G401.6 (cell line): ENCODE measurements at regions not wholly inside any gene's neighbourhood (a gene's known extent, or its start where the extent isn't known, plus 50 kb on each side); places are given as distances from the start of the nearest gene placed in this dataset.
A peak's percentile ranks its signal among the peaks of the same experiment; 100 is the strongest.
"Not testable (repeated sequence)": the region's sequence is repeated elsewhere in the genome, so short reads cannot be mapped to it uniquely, and the experiment has no call there.

Experiments used
- FAIRE-seq: peaks from 2 replicates; lab custom pipeline; 2012; peaks lifted over from hg19 to GRCh38; lab: Jason Lieb, UNC

- no peak for FAIRE-seq
Observed at GRCh38 chr1:102174259-102174863, 177.6 kb upstream of the OLFM3 start.

GRCh38 chr1:102172200-102172599 lies 175.5 kb upstream of the OLFM3 start:
- FAIRE-seq: peak; percentile 98

- no peak for FAIRE-seq
Observed at GRCh38 chr1:102163799-102164198, 167.1 kb upstream of the OLFM3 start.

GRCh38 chr1:102151242-102151641 lies 154.5 kb upstream of the OLFM3 start:
- no peak for FAIRE-seq

- no peak for FAIRE-seq
Observed at GRCh38 chr1:102120910-102121309, 124.2 kb upstream of the OLFM3 start.

GRCh38 chr1:102118150-102118549 lies 121.4 kb upstream of the OLFM3 start:
- FAIRE-seq: no peak

- no peak for FAIRE-seq
Observed at GRCh38 chr1:102110586-102110985, 113.9 kb upstream of the OLFM3 start.

GRCh38 chr1:102109493-102109892 lies 112.8 kb upstream of the OLFM3 start:
- FAIRE-seq: not testable (repeated sequence)

- FAIRE-seq: no peak
Observed at GRCh38 chr1:102107441-102107840, 110.7 kb upstream of the OLFM3 start.

- no peak for FAIRE-seq
Observed at GRCh38 chr1:102105931-102106550, 109.3 kb upstream of the OLFM3 start.

GRCh38 chr1:102103646-102104045 lies 106.9 kb upstream of the OLFM3 start:
- no peak for FAIRE-seq

GRCh38 chr1:102102276-102102780 lies 105.6 kb upstream of the OLFM3 start:
- no peak for FAIRE-seq

- no peak for FAIRE-seq
Observed at GRCh38 chr1:102100666-102101065, 103.9 kb upstream of the OLFM3 start.

- no peak for FAIRE-seq
Observed at GRCh38 chr1:102099916-102100315, 103.2 kb upstream of the OLFM3 start.

- no peak for FAIRE-seq
Observed at GRCh38 chr1:102098536-102098935, 101.8 kb upstream of the OLFM3 start.

GRCh38 chr1:102098081-102098480 lies 101.4 kb upstream of the OLFM3 start:
- FAIRE-seq: no peak

- FAIRE-seq: no peak
Observed at GRCh38 chr1:102097451-102097850, 100.7 kb upstream of the OLFM3 start.

GRCh38 chr1:102096162-102096561 lies 99.4 kb upstream of the OLFM3 start:
- no peak for FAIRE-seq

- FAIRE-seq: no peak
Observed at GRCh38 chr1:102089791-102090190, 93.1 kb upstream of the OLFM3 start.

GRCh38 chr1:102085896-102086295 lies 89.2 kb upstream of the OLFM3 start:
- no peak for FAIRE-seq

GRCh38 chr1:102084771-102085535 lies 88.2 kb upstream of the OLFM3 start:
- FAIRE-seq: no peak

GRCh38 chr1:102083192-102083591 lies 86.5 kb upstream of the OLFM3 start:
- no peak for FAIRE-seq

- FAIRE-seq: no peak
Observed at GRCh38 chr1:102074874-102075273, 78.1 kb upstream of the OLFM3 start.
